DOHH2 (cell line): ENCODE measurements at regions not wholly inside any gene's neighbourhood (a gene's known extent, or its start where the extent isn't known, plus 50 kb on each side); places are given as distances from the start of the nearest gene placed in this dataset.
"Not testable (repeated sequence)": the region's sequence is repeated elsewhere in the genome, so short reads cannot be mapped to it uniquely, and the experiment has no call there.

Experiments
- H3F3A ChIP-seq: fragments of 200-600 bp; sonication (generic), shearing (Covaris generic); 2 replicates; pipeline ENCODE4 v1.6.0; 2016; ENCODE audit warnings: antibody characterized with exemption, mild to moderate bottlenecking; ENCODE audit not compliant: control insufficient read depth, insufficient read depth
- H3K27ac ChIP-seq: fragments of 200-600 bp; sonication (generic); 2 replicates; pipeline ENCODE4 v1.5.1; 2014; ENCODE audit warnings: low read depth, mild to moderate bottlenecking, low read length, moderate library complexity
- H3K27me3 ChIP-seq: fragments of 200-600 bp; sonication (generic); 2 replicates; pipeline ENCODE4 v1.6.1; 2014; ENCODE audit warnings: mild to moderate bottlenecking, low read length, mixed read lengths; ENCODE audit not compliant: control insufficient read depth
- H3K36me3 ChIP-seq: fragments of 200-600 bp; sonication (generic); 2 replicates; pipeline ENCODE4 v1.6.1; 2014; ENCODE audit warnings: mild to moderate bottlenecking, low read length, moderate library complexity, mixed read lengths; ENCODE audit not compliant: control insufficient read depth
- H3K4me1 ChIP-seq: fragments of 200-600 bp; sonication (generic); 2 replicates; pipeline ENCODE4 v1.6.1; 2014; ENCODE audit warnings: mild to moderate bottlenecking, low read length, mixed read lengths; ENCODE audit not compliant: control insufficient read depth
- H3K4me2 ChIP-seq: fragments of 200-600 bp; sonication (generic); 2 replicates; pipeline ENCODE4 v1.6.0; 2014; ENCODE audit warnings: mild to moderate bottlenecking, low read length, moderate library complexity
- H3K4me3 ChIP-seq: fragments of 200-600 bp; sonication (generic); 2 replicates; pipeline ENCODE4 v1.5.1; 2014; ENCODE audit warnings: mild to moderate bottlenecking, low read length, mixed read lengths
- H3K79me2 ChIP-seq: fragments of 200-600 bp; sonication (generic); 2 replicates; pipeline ENCODE4 v1.6.1; 2014; ENCODE audit warnings: mild to moderate bottlenecking, low read length, mixed read lengths; ENCODE audit not compliant: control insufficient read depth
- H3K9me2 ChIP-seq: fragments of 200-600 bp; sonication (generic); replicated peaks from 2 replicates; pipeline ENCODE4 v1.6.1; 2014; ENCODE audit warnings: mild to moderate bottlenecking, low read length, mixed read lengths; ENCODE audit not compliant: control insufficient read depth
- H3K9me3 ChIP-seq: fragments of 200-600 bp; sonication (generic); 2 replicates; pipeline ENCODE4 v1.6.1; 2014; ENCODE audit warnings: antibody characterized with exemption, low read length, mixed read lengths; ENCODE audit not compliant: control insufficient read depth, insufficient read depth
- H4K20me1 ChIP-seq: fragments of 200-600 bp; sonication (generic); 2 replicates; pipeline ENCODE4 v1.6.0; 2014; ENCODE audit warnings: low read depth, mild to moderate bottlenecking, antibody characterized with exemption, low read length, moderate library complexity; ENCODE audit not compliant: control insufficient read depth, insufficient read depth

DNA sequence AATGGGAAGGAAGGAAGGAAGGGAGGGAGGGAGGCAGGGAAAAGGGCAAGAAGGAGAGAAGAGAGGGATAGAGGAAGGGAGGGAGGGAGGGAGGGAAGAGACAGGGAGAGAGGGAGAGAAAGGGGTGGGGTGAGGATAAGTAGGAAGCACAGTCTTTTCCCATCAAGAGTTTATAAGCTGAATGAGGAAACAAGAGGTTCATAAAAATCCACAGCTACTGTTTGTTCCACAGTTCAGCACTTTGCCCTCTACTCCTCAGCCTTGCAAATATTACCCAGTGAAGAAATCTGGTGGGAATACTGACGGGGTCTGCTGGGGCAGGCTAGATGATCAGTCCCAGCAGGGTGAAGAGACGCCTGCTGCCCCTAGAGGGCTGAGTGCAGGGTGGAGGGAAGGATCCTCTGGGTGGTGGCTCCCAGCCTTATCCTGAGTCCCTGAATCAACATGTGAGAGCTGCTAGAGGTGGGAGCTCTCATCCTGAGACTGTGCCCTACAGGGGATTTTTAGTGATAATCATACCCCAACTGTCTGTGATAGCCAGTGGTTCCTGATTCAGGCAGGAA lies 233.9 kb upstream of the NBPF12 start:
- H3K27ac ChIP-seq, H3K4me2 ChIP-seq, H3K4me1 ChIP-seq, H3K27me3 ChIP-seq, H4K20me1 ChIP-seq, H3F3A ChIP-seq, H3K36me3 ChIP-seq, H3K9me2 ChIP-seq, H3K79me2 ChIP-seq, H3K9me3 ChIP-seq, H3K4me3 ChIP-seq: not testable (repeated sequence)

DNA sequence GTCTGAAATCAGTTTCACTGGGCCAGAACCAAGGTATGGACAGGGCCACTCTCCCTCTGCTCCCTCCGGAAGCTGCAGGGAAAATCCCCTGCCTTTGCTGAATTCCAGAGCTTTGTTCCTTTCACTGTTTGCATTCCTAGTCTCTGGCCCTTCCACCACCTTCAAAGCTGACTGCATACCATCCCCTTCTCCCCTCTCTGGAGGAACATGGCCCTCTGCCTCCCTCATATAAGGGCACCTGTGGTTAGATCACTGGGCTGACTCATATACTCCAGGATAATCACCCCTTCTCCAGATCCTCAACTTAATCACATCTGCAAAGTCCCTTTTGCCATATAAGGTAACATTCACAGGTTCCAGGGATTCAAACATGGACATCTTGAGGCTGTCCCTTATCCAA lies 236.8 kb upstream of the NBPF12 start:
- H3K27ac ChIP-seq, H3K9me3 ChIP-seq, H3K36me3 ChIP-seq, H3F3A ChIP-seq, H3K4me1 ChIP-seq, H3K9me2 ChIP-seq, H3K79me2 ChIP-seq, H3K27me3 ChIP-seq, H3K4me2 ChIP-seq, H3K4me3 ChIP-seq, H4K20me1 ChIP-seq: not testable (repeated sequence)

DNA sequence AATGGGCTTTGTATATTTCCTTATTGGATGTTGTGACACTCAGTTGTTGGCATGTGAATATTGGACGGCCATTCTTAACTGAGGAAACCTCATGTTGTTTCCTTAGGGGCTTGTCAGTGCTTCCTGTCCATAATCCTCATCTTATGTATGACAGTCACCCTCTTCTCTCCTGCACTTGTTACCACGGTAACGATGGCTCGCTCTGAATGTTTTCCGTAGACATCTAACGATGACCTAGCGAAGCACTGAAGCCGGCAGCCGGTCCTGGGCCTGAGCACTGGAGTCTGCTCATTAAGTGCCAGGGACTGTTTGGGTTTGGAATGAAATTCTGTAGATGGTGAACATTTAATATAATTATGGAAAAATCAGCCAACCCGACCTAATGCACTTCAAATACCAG lies 242.7 kb upstream of the NBPF12 start:
- not testable (repeated sequence) for H3K27me3 ChIP-seq, H3F3A ChIP-seq, H3K27ac ChIP-seq, H3K4me2 ChIP-seq, H3K4me3 ChIP-seq, H3K36me3 ChIP-seq, H3K79me2 ChIP-seq, H4K20me1 ChIP-seq, H3K9me2 ChIP-seq, H3K4me1 ChIP-seq, H3K9me3 ChIP-seq

DNA sequence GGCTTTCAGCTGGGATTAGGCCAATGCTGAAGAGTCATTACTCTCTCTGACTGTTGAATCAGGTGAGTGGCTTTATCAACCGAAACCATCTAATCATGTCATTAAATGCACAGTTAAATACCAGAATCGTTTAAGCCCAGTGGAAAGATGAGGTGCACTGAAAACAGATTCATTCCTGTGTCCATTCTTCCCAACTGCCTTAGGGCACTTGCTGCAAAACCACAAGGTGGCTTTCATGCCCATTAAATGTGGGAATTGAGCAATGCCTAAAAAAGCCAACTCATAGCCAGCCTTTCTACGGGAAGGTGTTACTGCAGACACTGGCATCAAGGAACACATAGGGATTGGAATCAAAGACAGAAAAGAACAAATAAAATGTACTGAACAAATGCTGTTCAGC lies 246.3 kb upstream of the NBPF12 start:
- not testable (repeated sequence) for H3K27me3 ChIP-seq, H3F3A ChIP-seq, H3K4me3 ChIP-seq, H3K4me2 ChIP-seq, H3K79me2 ChIP-seq, H3K9me2 ChIP-seq, H4K20me1 ChIP-seq, H3K36me3 ChIP-seq, H3K4me1 ChIP-seq, H3K9me3 ChIP-seq, H3K27ac ChIP-seq

- not testable (repeated sequence) for H3F3A ChIP-seq, H3K27me3 ChIP-seq, H3K79me2 ChIP-seq, H3K4me3 ChIP-seq, H3K9me3 ChIP-seq, H3K36me3 ChIP-seq, H3K9me2 ChIP-seq, H3K27ac ChIP-seq, H3K4me1 ChIP-seq, H3K4me2 ChIP-seq, H4K20me1 ChIP-seq
These were observed 249.2 kb upstream of the NBPF12 start for GRCh38 chr1:146688893-146689292.

- not testable (repeated sequence) for H3K27ac ChIP-seq, H3K4me2 ChIP-seq, H3K36me3 ChIP-seq, H3F3A ChIP-seq, H3K4me3 ChIP-seq, H3K9me2 ChIP-seq, H3K27me3 ChIP-seq, H4K20me1 ChIP-seq, H3K79me2 ChIP-seq, H3K9me3 ChIP-seq, H3K4me1 ChIP-seq
These were observed 251.3 kb upstream of the NBPF12 start for GRCh38 chr1:146686777-146687366.

- H3K9me3 ChIP-seq, H3K36me3 ChIP-seq, H3F3A ChIP-seq, H3K27me3 ChIP-seq, H3K4me1 ChIP-seq, H3K27ac ChIP-seq, H4K20me1 ChIP-seq, H3K4me2 ChIP-seq, H3K79me2 ChIP-seq, H3K9me2 ChIP-seq, H3K4me3 ChIP-seq: not testable (repeated sequence)
These were observed 255.0 kb upstream of the NBPF12 start for GRCh38 chr1:146683126-146683429.

GRCh38 chr1:146682227-146683125 lies 255.6 kb upstream of the NBPF12 start:
- H3K27ac ChIP-seq, H3K9me3 ChIP-seq, H3K27me3 ChIP-seq, H3K79me2 ChIP-seq, H3K4me3 ChIP-seq, H3F3A ChIP-seq, H3K9me2 ChIP-seq, H3K36me3 ChIP-seq, H4K20me1 ChIP-seq, H3K4me2 ChIP-seq, H3K4me1 ChIP-seq: not testable (repeated sequence)
